Vagina (tissue), 2 donors: ENCODE measurements at regions not wholly inside any gene's neighbourhood (a gene's known extent, or its start where the extent isn't known, plus 50 kb on each side); places are given as distances from the start of the nearest gene placed in this dataset.

ENCODE experiments used
- CTCF ChIP-seq, 3 experiments: fragments of 450-650 bp in 2 of 3; fragments of 200-600 bp in 1 of 3; sonication (generic) in 1 of 3; IDR thresholded peaks; one replicate each; pipeline ENCODE4 v1.5.1; 2017 to 2019; ENCODE audit warnings: antibody characterized with exemption in 3 of 3, mild to moderate bottlenecking in 2 of 3, moderate library complexity in 2 of 3
- POLR2A ChIP-seq, 2 donors: fragments of 450-650 bp; IDR thresholded peaks; one replicate each; pipeline ENCODE4 v1.6.1; 2017; ENCODE audit warnings: antibody characterized with exemption in 2 of 2, mild to moderate bottlenecking in 2 of 2, moderate library complexity in 2 of 2
- POLR2AphosphoS5 ChIP-seq, 2 donors: sonication (generic); formaldehyde crosslinking; IDR thresholded peaks; one replicate each; pipeline ENCODE4 v1.9.0; 2017; ENCODE audit warnings: antibody characterized with exemption in 2 of 2, mild to moderate bottlenecking in 2 of 2, low read depth in 1 of 2; ENCODE audit not compliant: insufficient read depth in 1 of 2

GRCh38 chr5:131081913-131082488 lies 83.1 kb downstream of the HINT1 start:
- no peak for TF ChIP-seq CTCF (IDR thresholded peaks at IDR 0.05)
- TF ChIP-seq POLR2AphosphoS5 (IDR thresholded peaks at IDR 0.05; ENCODE audit: insufficient read depth in 1 of 2, low read depth in 1 of 2) = no peak
- TF ChIP-seq POLR2A (IDR thresholded peaks at IDR 0.05) = no peak
